IMR-90 (cell line): ENCODE measurements at regions not wholly inside any gene's neighbourhood (a gene's known extent, or its start where the extent isn't known, plus 50 kb on each side); places are given as distances from the start of the nearest gene placed in this dataset.

Experiments
- ATAC-seq: fragments of 200-7000 bp; cut with Tn5 transposase; 2 replicates; pipeline ENCODE4 v1.9.1; 2020; ENCODE audit warnings: low read depth, mild to moderate bottlenecking, moderate library complexity
- BruUV-seq: library from RNA; stranded (reverse); fragments of 400-500 nt; replicated peaks from 2 replicates; lab custom pipeline; 2021; lab: Mats Ljungman, UMichigan
- CTCF ChIA-PET: fragments of 300-600 bp; formaldehyde crosslinking; extraction: SDS; loops from one replicate; lab custom pipeline; 2021; ENCODE audit warnings: antibody characterized with exemption; lab: Yijun Ruan, JAX
- POLR2A ChIA-PET: fragments of 300-600 bp; sonication (Branson Sonifier 250); formaldehyde crosslinking; loops from one replicate; lab custom pipeline; 2022; ENCODE audit warnings: antibody characterized with exemption; ENCODE audit not compliant: unreplicated experiment; lab: Charles Lee
- DNase-seq: peaks from one replicate; pipeline ENCODE4 v3.0.0; 2013
- H2AFZ ChIP-seq: replicated peaks from 2 replicates; pipeline ENCODE3; 2013; ENCODE audit warnings: low read length, mild to moderate bottlenecking; ENCODE audit not compliant: poor library complexity
- H2AK5ac ChIP-seq: 2 replicates; pipeline ENCODE4 v1.6.1; 2013; ENCODE audit warnings: low read depth, low read length, inconsistent platforms
- H2AK9ac ChIP-seq: replicated peaks from 2 replicates; pipeline ENCODE3; 2013; ENCODE audit warnings: mild to moderate bottlenecking, low read depth, low read length, moderate library complexity; ENCODE audit not compliant: poor library complexity
- H2BK120ac ChIP-seq: 2 replicates; pipeline ENCODE4 v1.6.1; 2013; ENCODE audit warnings: low read depth, low read length, inconsistent platforms
- H2BK15ac ChIP-seq: 3 replicates; pipeline ENCODE4 v1.6.1; 2013; ENCODE audit warnings: low read depth, low read length, inconsistent platforms
- H2BK20ac ChIP-seq: 2 replicates; pipeline ENCODE4 v1.6.1; 2013; ENCODE audit warnings: low read depth, mild to moderate bottlenecking, inconsistent platforms, low read length, moderate library complexity
- H2BK5ac ChIP-seq: 2 replicates; pipeline ENCODE4 v1.6.1; 2013; ENCODE audit warnings: mild to moderate bottlenecking, low read depth, low read length, inconsistent platforms; ENCODE audit not compliant: poor library complexity, severe bottlenecking
- H3K14ac ChIP-seq: replicated peaks from 2 replicates; pipeline ENCODE4 v1.6.1; 2013; ENCODE audit warnings: low read depth, low read length, inconsistent platforms
- H3K18ac ChIP-seq: 2 replicates; pipeline ENCODE4 v1.6.1; 2013; ENCODE audit warnings: low read depth, low read length, control low read depth
- H3K23ac ChIP-seq: 2 replicates; pipeline ENCODE4 v1.6.1; 2013; ENCODE audit warnings: low read depth, low read length, inconsistent platforms
- H3K27ac ChIP-seq: 2 replicates; pipeline ENCODE4 v1.5.1; 2013; ENCODE audit warnings: mild to moderate bottlenecking, control low read depth, low read length; ENCODE audit not compliant: insufficient read depth
- H3K27me3 ChIP-seq: 2 replicates; pipeline ENCODE4 v1.6.1; 2013; ENCODE audit warnings: low read length; ENCODE audit not compliant: control insufficient read depth, insufficient read depth
- H3K36me3 ChIP-seq: 2 replicates; pipeline ENCODE4 v1.6.1; 2013; ENCODE audit warnings: low read length, mixed read lengths; ENCODE audit not compliant: control insufficient read depth, insufficient read depth
- H3K4ac ChIP-seq: 2 replicates; pipeline ENCODE4 v1.6.1; 2013; ENCODE audit warnings: low read depth, low read length, inconsistent platforms
- H3K4me1 ChIP-seq: 2 replicates; pipeline ENCODE4 v1.6.1; 2013; ENCODE audit warnings: low read length, mixed read lengths; ENCODE audit not compliant: control insufficient read depth, insufficient read depth
- H3K4me2 ChIP-seq: 2 replicates; pipeline ENCODE4 v1.6.1; 2013; ENCODE audit warnings: low read depth, mild to moderate bottlenecking, control low read depth, low read length, moderate library complexity
- H3K4me3 ChIP-seq: 2 replicates; pipeline ENCODE4 v1.5.1; 2013; ENCODE audit warnings: low read depth, mild to moderate bottlenecking, control low read depth, low read length, moderate library complexity; ENCODE audit not compliant: insufficient read depth
- H3K56ac ChIP-seq: 2 replicates; pipeline ENCODE4 v1.6.1; 2013; ENCODE audit warnings: low read length, inconsistent platforms; ENCODE audit not compliant: insufficient read depth; ENCODE audit errors: extremely low read depth
- H3K79me1 ChIP-seq, 2 experiments: 2 replicates each; pipeline ENCODE4 v1.6.1; 2013; ENCODE audit warnings: low read length in 2 of 2, inconsistent platforms in 1 of 2, low read depth in 1 of 2
- H3K9ac ChIP-seq: 2 replicates; pipeline ENCODE4 v1.6.1; 2013; ENCODE audit warnings: low read depth, low read length, control low read depth
- H3K9me1 ChIP-seq: 2 replicates; pipeline ENCODE4 v1.6.1; 2013; ENCODE audit warnings: low read length, inconsistent platforms; ENCODE audit not compliant: insufficient read depth
- H3K9me3 ChIP-seq: 2 replicates; pipeline ENCODE4 v1.6.1; 2013; ENCODE audit warnings: low read length; ENCODE audit not compliant: control insufficient read depth, insufficient read depth
- H4K20me1 ChIP-seq: 2 replicates; pipeline ENCODE4 v1.6.1; 2013; ENCODE audit warnings: low read length, inconsistent platforms; ENCODE audit not compliant: insufficient read depth
- H4K5ac ChIP-seq: 2 replicates; pipeline ENCODE4 v1.6.1; 2013; ENCODE audit warnings: mild to moderate bottlenecking, low read depth, low read length, control low read depth
- H4K8ac ChIP-seq, 2 experiments: 2 replicates each; pipeline ENCODE4 v1.6.1; 2013; ENCODE audit warnings: low read depth in 2 of 2, low read length in 2 of 2, control low read depth in 1 of 2, inconsistent platforms in 1 of 2
- H4K91ac ChIP-seq: 2 replicates; pipeline ENCODE4 v1.6.1; 2013; ENCODE audit warnings: low read depth, low read length, inconsistent platforms; ENCODE audit not compliant: insufficient read depth
- CEBPB ChIP-seq: IDR thresholded peaks from 2 replicates; pipeline ENCODE4 v1.6.1; 2012; ENCODE audit warnings: low read depth, low read length, improper control_type of control experiment
- CHD1 ChIP-seq: IDR thresholded peaks from 2 replicates; pipeline ENCODE4 v1.6.1; 2012; ENCODE audit warnings: low read depth, low read length, improper control_type of control experiment
- MAFK ChIP-seq: IDR thresholded peaks from 2 replicates; pipeline ENCODE4 v1.6.1; 2012; ENCODE audit warnings: low read depth, low read length, improper control_type of control experiment
- MAZ ChIP-seq: IDR thresholded peaks from 2 replicates; pipeline ENCODE4 v1.6.1; 2012; ENCODE audit warnings: low read depth, mild to moderate bottlenecking, low read length, improper control_type of control experiment, moderate library complexity, borderline replicate concordance
- MXI1 ChIP-seq: IDR thresholded peaks from 2 replicates; pipeline ENCODE4 v1.6.1; 2012; ENCODE audit warnings: low read depth, mild to moderate bottlenecking, low read length, moderate library complexity, borderline replicate concordance
- NFE2L2 ChIP-seq: fragments of 150-350 bp; IDR thresholded peaks from 2 replicates; pipeline ENCODE4 v1.6.1; 2016; ENCODE audit warnings: low read depth, mild to moderate bottlenecking, low read length
- POLR2A ChIP-seq: IDR thresholded peaks from 2 replicates; pipeline ENCODE4 v1.6.1; 2012; ENCODE audit warnings: mild to moderate bottlenecking, low read depth, low read length
- RAD21 ChIP-seq: IDR thresholded peaks from 2 replicates; pipeline ENCODE4 v1.6.1; 2012; ENCODE audit warnings: low read length, improper control_type of control experiment
- RCOR1 ChIP-seq: IDR thresholded peaks from 2 replicates; pipeline ENCODE4 v1.6.1; 2012; ENCODE audit warnings: mild to moderate bottlenecking, low read length, improper control_type of control experiment; ENCODE audit not compliant: insufficient replicate concordance
- RFX5 ChIP-seq: IDR thresholded peaks from 2 replicates; pipeline ENCODE4 v1.8.0; 2012; ENCODE audit warnings: low read depth, mild to moderate bottlenecking, low read length, moderate library complexity
- SMC3 ChIP-seq: fragments of 150-350 bp; IDR thresholded peaks from 2 replicates; pipeline ENCODE4 v1.6.1; 2016; ENCODE audit warnings: low read depth, mild to moderate bottlenecking, antibody characterized with exemption, low read length, moderate library complexity
- dilution Hi-C: fragments of 300-500 bp; cut with HindIII; formaldehyde crosslinking; loops from one replicate; pipeline ENCODE4 v1.14.3; 2018; ENCODE audit warnings: low sequenced_read_pairs; ENCODE audit not compliant: unreplicated experiment
- in situ Hi-C: fragments of 300-500 bp; cut with MboI; formaldehyde crosslinking; loops from 3 replicates; pipeline ENCODE4 v1.14.3; 2019; ENCODE audit warnings: low sequenced_read_pairs, inconsistent platforms, mixed read lengths
- intact Hi-C: fragments of 100-400 bp; cut with micrococcal nuclease; formaldehyde crosslinking; loops from 2 replicates; pipeline ENCODE4 v1.10.0; 2022
- TF ChIP-seq, protein P1 (sequence below): fragments of 150-350 bp; IDR thresholded peaks from 2 replicates; pipeline ENCODE4 v1.6.1; 2017; ENCODE audit warnings: mild to moderate bottlenecking, antibody characterized with exemption, low read length, low read depth
- TF ChIP-seq, protein P2 (sequence below): fragments of 150-350 bp; IDR thresholded peaks from 2 replicates; pipeline ENCODE4 v1.6.1; 2016; ENCODE audit warnings: low read depth, mild to moderate bottlenecking, low read length, moderate library complexity, borderline replicate concordance

DNA sequence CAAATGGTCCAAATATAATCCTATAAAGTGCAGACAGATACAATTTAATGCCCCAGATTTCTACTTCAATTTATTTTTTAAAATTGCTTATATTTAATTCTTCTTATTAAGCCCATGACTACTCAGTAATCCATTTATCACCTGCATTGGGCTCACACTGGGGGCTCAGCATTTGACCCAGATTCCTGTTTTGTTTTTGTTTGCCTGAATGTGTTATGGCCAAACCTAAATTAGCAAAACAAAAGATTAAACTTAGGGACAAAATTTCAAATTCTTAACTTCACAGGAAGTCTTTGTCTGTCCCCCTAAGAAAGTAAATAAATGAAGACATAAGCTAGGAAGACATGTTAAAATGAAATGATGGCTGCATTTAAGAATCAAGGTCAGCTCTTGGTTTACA is 322.3 kb downstream of the RMST start:
- ATAC-seq (no peak), DNase-seq (no peak)
- Histone ChIP-seq H2BK120ac (no peak overlapping the region), H3K9me1 (no peaks in the 10 kb centered on the region), H3K36me3 (no peaks in the 10 kb centered on the region), H3K27ac (no peak overlapping the region), H3K4me3 (no peak overlapping the region), H4K91ac (no peak overlapping the region), H2BK5ac (no peak overlapping the region), H3K14ac (no peak overlapping the region), H3K27me3 (no peaks in the 10 kb centered on the region), H4K5ac (no peak overlapping the region), H3K18ac (no peak overlapping the region), H3K4me2 (no peak overlapping the region), H2AK5ac (no peak overlapping the region), H3K79me1 (no peaks in the 10 kb centered on the region), H2BK20ac (no peak overlapping the region), H2AFZ (no peak overlapping the region), H2BK15ac (no peak overlapping the region), H3K4me1 (no peaks in the 10 kb centered on the region), H2AK9ac (no peak overlapping the region), H3K4ac (no peak overlapping the region), H4K8ac (no peak overlapping the region), H3K23ac (no peak overlapping the region), H4K20me1 (no peaks in the 10 kb centered on the region), H3K9me3 (peaks cover 6% of the 10 kb centered on the region), H3K9ac (no peak overlapping the region), H3K56ac (no peak overlapping the region)
- BruUV-seq = no TSS peak
- dilution Hi-C loops (no loop called here), in situ Hi-C loops (no loop called here), intact Hi-C loops (no loop called here)
- ChIA-PET CTCF (no interaction called here), POLR2A (no interaction called here)
- TF ChIP-seq CEBPB (no peak), MAZ (no peak), RCOR1 (no peak), RFX5 (no peak), SMC3 (no peak), MAFK (no peak), MXI1 (no peak), POLR2A (no peak), NFE2L2 (no peak), RAD21 (no peak), CHD1 (no peak)
- TF ChIP-seq, protein P1, sequence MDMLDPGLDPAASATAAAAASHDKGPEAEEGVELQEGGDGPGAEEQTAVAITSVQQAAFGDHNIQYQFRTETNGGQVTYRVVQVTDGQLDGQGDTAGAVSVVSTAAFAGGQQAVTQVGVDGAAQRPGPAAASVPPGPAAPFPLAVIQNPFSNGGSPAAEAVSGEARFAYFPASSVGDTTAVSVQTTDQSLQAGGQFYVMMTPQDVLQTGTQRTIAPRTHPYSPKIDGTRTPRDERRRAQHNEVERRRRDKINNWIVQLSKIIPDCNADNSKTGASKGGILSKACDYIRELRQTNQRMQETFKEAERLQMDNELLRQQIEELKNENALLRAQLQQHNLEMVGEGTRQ = no peak
- TF ChIP-seq, protein P2, sequence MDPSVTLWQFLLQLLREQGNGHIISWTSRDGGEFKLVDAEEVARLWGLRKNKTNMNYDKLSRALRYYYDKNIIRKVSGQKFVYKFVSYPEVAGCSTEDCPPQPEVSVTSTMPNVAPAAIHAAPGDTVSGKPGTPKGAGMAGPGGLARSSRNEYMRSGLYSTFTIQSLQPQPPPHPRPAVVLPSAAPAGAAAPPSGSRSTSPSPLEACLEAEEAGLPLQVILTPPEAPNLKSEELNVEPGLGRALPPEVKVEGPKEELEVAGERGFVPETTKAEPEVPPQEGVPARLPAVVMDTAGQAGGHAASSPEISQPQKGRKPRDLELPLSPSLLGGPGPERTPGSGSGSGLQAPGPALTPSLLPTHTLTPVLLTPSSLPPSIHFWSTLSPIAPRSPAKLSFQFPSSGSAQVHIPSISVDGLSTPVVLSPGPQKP = no peak
